ENCODE measurements at regions not wholly inside any gene's neighbourhood (a gene's known extent, or its start where the extent isn't known, plus 50 kb on each side); places are given as distances from the start of the nearest gene placed in this dataset.

DNA sequence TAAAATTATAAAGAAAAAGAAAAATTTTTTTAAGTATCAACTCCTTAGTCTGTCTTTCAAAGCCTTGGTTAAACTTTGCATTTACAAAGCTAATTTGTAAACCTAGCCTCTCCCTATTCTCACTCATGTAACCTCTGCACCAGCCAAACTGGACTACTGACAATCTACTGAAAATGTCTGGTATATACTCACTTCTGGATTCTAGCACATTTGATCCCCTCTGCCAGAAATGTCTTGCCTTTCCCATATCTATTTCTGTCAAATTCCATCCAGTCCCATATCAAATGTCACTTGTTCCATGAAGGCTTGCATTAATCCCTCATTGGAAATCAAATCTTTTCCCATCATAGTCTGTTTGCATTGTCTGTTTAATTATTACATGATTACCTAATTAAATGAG, 105.8 kb upstream of the KLHL13 start:
- H4K20me1 ChIP-seq (ENCODE audit: insufficient read depth, low read length): no peaks in the 10 kb centered on the region
- no peaks in the 10 kb centered on the region for H3K9me3 ChIP-seq (ENCODE audit: insufficient read depth, low read length)
- no peaks in the 10 kb centered on the region for H3K27me3 ChIP-seq (ENCODE audit: low read depth, low read length)
- H2AFZ ChIP-seq (ENCODE audit: low read depth, low read length): no peak overlapping the region
- no peak overlapping the region for H3K27ac ChIP-seq (ENCODE audit: low read length)
- no peak overlapping the region for H3K4me3 ChIP-seq (ENCODE audit: low read length)
- H3K36me3 ChIP-seq (replicated peaks; ENCODE audit: low read depth, low read length): no peaks in the 10 kb centered on the region
- no peak overlapping the region for H3K9ac ChIP-seq (ENCODE audit: low read length)
- H3K4me1 ChIP-seq (ENCODE audit: low read length): peaks cover 7% of the 10 kb centered on the region
- H3K79me2 ChIP-seq (ENCODE audit: low read length): no peaks in the 10 kb centered on the region
- H3K4me2 ChIP-seq (ENCODE audit: low read length): no peak overlapping the region
- TF ChIP-seq, protein P1, sequence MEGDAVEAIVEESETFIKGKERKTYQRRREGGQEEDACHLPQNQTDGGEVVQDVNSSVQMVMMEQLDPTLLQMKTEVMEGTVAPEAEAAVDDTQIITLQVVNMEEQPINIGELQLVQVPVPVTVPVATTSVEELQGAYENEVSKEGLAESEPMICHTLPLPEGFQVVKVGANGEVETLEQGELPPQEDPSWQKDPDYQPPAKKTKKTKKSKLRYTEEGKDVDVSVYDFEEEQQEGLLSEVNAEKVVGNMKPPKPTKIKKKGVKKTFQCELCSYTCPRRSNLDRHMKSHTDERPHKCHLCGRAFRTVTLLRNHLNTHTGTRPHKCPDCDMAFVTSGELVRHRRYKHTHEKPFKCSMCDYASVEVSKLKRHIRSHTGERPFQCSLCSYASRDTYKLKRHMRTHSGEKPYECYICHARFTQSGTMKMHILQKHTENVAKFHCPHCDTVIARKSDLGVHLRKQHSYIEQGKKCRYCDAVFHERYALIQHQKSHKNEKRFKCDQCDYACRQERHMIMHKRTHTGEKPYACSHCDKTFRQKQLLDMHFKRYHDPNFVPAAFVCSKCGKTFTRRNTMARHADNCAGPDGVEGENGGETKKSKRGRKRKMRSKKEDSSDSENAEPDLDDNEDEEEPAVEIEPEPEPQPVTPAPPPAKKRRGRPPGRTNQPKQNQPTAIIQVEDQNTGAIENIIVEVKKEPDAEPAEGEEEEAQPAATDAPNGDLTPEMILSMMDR (IDR thresholded peaks at IDR 0.05; ENCODE audit: low read depth, low read length): no peak
- TF ChIP-seq EZH2phosphoT487 (IDR thresholded peaks at IDR 0.05; ENCODE audit: low read depth): no peak

DNA sequence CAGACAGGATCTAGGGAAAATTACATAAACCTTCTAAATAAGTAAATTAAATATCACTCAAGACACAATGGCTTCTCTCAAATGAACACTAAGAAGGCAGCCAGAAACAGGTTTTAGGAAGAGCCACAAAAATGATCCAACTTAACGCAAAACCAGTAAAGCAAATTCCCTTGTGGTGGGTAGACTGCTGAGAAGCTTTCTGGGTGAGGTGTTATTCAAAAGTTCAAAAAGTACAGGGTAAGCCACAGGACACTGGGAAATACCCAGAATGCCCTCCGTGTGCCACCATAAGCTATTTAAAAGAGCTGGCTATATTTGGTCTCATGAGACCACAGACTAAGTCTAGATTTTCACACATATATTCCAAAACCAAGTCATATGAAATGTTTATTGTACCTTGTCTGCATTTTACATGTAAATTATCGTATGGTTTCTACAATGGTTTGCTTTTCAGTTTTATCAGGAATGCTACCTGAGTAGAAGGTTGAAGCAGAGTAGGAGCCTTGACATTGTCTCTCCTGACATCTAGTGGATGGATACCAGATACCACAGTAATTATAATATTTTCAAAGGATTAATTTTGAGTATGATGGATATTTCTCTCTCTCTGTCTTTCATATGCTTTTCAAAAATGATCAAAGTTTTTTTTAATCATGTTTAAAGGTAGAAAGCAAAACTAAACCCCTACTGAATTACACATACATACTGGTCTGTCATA, 109.3 kb upstream of the KLHL13 start:
- Histone ChIP-seq H3K27ac (ENCODE audit: low read length) (no peak overlapping the region), H2AFZ (ENCODE audit: low read depth, low read length) (peak overlapping the region; percentile 78), H3K4me2 (ENCODE audit: low read length) (peak overlapping the region; percentile 77), H3K27me3 (ENCODE audit: low read depth, low read length) (no peaks in the 10 kb centered on the region), H3K36me3 (replicated peaks; ENCODE audit: low read depth, low read length) (no peaks in the 10 kb centered on the region), H3K79me2 (ENCODE audit: low read length) (no peaks in the 10 kb centered on the region), H3K4me3 (ENCODE audit: low read length) (peak overlapping the region; percentile 73), H3K4me1 (ENCODE audit: low read length) (peaks cover 7% of the 10 kb centered on the region), H4K20me1 (ENCODE audit: insufficient read depth, low read length) (no peaks in the 10 kb centered on the region), H3K9ac (ENCODE audit: low read length) (no peak overlapping the region; the same call in 1 of the 2 replicates), H3K9me3 (ENCODE audit: insufficient read depth, low read length) (no peaks in the 10 kb centered on the region)
- no peak for TF ChIP-seq EZH2phosphoT487 (IDR thresholded peaks at IDR 0.05; ENCODE audit: low read depth)
- TF ChIP-seq, protein P1 (IDR thresholded peaks at IDR 0.05; ENCODE audit: low read depth, low read length): peak; percentile 70

- H3K27me3 ChIP-seq (ENCODE audit: low read depth, low read length): no peaks in the 10 kb centered on the region
- H2AFZ ChIP-seq (ENCODE audit: low read depth, low read length): no peak overlapping the region
- H3K79me2 ChIP-seq (ENCODE audit: low read length): no peaks in the 10 kb centered on the region
- H3K36me3 ChIP-seq (replicated peaks; ENCODE audit: low read depth, low read length): no peaks in the 10 kb centered on the region
- H3K4me2 ChIP-seq (ENCODE audit: low read length): no peak overlapping the region
- H3K4me1 ChIP-seq (ENCODE audit: low read length): peaks cover 7% of the 10 kb centered on the region
- no peak overlapping the region for H3K4me3 ChIP-seq (ENCODE audit: low read length)
- no peaks in the 10 kb centered on the region for H4K20me1 ChIP-seq (ENCODE audit: insufficient read depth, low read length)
- H3K9me3 ChIP-seq (ENCODE audit: insufficient read depth, low read length): no peaks in the 10 kb centered on the region
- TF ChIP-seq EZH2phosphoT487 (IDR thresholded peaks at IDR 0.05; ENCODE audit: low read depth): no peak
- TF ChIP-seq, protein P1 (IDR thresholded peaks at IDR 0.05; ENCODE audit: low read depth, low read length): no peak
- H3K27ac ChIP-seq (ENCODE audit: low read length): no peak overlapping the region
- H3K9ac ChIP-seq (ENCODE audit: low read length): no peak overlapping the region
Observed at GRCh38 chrX:118228041-118228440, 111.4 kb upstream of the KLHL13 start.

- peaks cover 7% of the 10 kb centered on the region for H3K4me1 ChIP-seq (ENCODE audit: low read length)
- no peak overlapping the region for H3K4me3 ChIP-seq (ENCODE audit: low read length)
- TF ChIP-seq, protein P1 (IDR thresholded peaks at IDR 0.05; ENCODE audit: low read depth, low read length): no peak
- TF ChIP-seq EZH2phosphoT487 (IDR thresholded peaks at IDR 0.05; ENCODE audit: low read depth): no peak
- H2AFZ ChIP-seq (ENCODE audit: low read depth, low read length): no peak overlapping the region
- no peak overlapping the region for H3K27ac ChIP-seq (ENCODE audit: low read length)
- no peaks in the 10 kb centered on the region for H3K27me3 ChIP-seq (ENCODE audit: low read depth, low read length)
- H3K4me2 ChIP-seq (ENCODE audit: low read length): no peak overlapping the region
- no peaks in the 10 kb centered on the region for H3K36me3 ChIP-seq (replicated peaks; ENCODE audit: low read depth, low read length)
- H4K20me1 ChIP-seq (ENCODE audit: insufficient read depth, low read length): no peaks in the 10 kb centered on the region
- H3K9ac ChIP-seq (ENCODE audit: low read length): no peak overlapping the region
- H3K79me2 ChIP-seq (ENCODE audit: low read length): no peaks in the 10 kb centered on the region
- no peaks in the 10 kb centered on the region for H3K9me3 ChIP-seq (ENCODE audit: insufficient read depth, low read length)
Observed at GRCh38 chrX:118228456-118228855, 111.8 kb upstream of the KLHL13 start.
